Tibial nerve (tissue), 4 donors: ENCODE measurements at regions not wholly inside any gene's neighbourhood (a gene's known extent, or its start where the extent isn't known, plus 50 kb on each side); places are given as distances from the start of the nearest gene placed in this dataset.

ENCODE experiments used
- EP300 ChIP-seq, 2 donors: sonication (generic); formaldehyde crosslinking; IDR thresholded peaks; one replicate each; pipeline ENCODE4 v1.6.1; 2017; ENCODE audit warnings: antibody characterized with exemption in 2 of 2, mild to moderate bottlenecking in 1 of 2
- TF ChIP-seq, protein P1 (sequence below), 5 experiments: fragments of 200-600 bp in 3 of 5; fragments of 450-650 bp in 2 of 5; sonication (generic) in 3 of 5; IDR thresholded peaks; one replicate each; pipeline ENCODE4 v1.5.1; 2016 to 2019; ENCODE audit warnings: antibody characterized with exemption in 5 of 5, mild to moderate bottlenecking in 3 of 5, moderate library complexity in 2 of 5

DNA sequence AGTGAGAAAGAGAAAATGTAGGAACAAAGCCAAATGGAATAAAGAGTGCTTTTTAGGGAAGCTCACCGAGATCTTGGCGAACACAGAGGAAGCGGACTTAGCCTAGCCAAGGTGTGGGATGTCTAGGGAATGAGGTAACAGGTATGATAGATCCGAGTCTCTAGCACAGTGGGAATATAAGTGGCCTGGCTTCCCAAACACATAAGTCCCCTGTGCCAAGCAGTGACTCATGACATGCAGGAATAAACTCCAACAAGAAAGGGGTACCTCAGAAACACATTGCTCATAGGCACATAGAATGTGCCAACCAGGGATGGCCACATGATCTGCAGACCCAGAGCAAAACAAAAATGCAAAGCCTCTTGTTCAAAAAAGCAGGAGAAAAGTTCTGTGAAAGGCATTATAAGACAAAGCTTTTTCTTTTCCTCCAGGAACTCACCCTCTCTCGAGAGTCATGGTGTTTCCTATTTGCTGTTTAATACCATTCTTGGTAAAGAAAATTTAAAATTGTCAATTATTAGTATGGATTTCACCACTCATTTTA lies 542.5 kb downstream of the GATA3 start:
- no peak for TF ChIP-seq EP300 (IDR thresholded peaks at IDR 0.05)
- TF ChIP-seq, protein P1, sequence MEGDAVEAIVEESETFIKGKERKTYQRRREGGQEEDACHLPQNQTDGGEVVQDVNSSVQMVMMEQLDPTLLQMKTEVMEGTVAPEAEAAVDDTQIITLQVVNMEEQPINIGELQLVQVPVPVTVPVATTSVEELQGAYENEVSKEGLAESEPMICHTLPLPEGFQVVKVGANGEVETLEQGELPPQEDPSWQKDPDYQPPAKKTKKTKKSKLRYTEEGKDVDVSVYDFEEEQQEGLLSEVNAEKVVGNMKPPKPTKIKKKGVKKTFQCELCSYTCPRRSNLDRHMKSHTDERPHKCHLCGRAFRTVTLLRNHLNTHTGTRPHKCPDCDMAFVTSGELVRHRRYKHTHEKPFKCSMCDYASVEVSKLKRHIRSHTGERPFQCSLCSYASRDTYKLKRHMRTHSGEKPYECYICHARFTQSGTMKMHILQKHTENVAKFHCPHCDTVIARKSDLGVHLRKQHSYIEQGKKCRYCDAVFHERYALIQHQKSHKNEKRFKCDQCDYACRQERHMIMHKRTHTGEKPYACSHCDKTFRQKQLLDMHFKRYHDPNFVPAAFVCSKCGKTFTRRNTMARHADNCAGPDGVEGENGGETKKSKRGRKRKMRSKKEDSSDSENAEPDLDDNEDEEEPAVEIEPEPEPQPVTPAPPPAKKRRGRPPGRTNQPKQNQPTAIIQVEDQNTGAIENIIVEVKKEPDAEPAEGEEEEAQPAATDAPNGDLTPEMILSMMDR (IDR thresholded peaks at IDR 0.05), result no peak
